ENCODE measurements at regions not wholly inside any gene's neighbourhood (a gene's known extent, or its start where the extent isn't known, plus 50 kb on each side); places are given as distances from the start of the nearest gene placed in this dataset.

DNA sequence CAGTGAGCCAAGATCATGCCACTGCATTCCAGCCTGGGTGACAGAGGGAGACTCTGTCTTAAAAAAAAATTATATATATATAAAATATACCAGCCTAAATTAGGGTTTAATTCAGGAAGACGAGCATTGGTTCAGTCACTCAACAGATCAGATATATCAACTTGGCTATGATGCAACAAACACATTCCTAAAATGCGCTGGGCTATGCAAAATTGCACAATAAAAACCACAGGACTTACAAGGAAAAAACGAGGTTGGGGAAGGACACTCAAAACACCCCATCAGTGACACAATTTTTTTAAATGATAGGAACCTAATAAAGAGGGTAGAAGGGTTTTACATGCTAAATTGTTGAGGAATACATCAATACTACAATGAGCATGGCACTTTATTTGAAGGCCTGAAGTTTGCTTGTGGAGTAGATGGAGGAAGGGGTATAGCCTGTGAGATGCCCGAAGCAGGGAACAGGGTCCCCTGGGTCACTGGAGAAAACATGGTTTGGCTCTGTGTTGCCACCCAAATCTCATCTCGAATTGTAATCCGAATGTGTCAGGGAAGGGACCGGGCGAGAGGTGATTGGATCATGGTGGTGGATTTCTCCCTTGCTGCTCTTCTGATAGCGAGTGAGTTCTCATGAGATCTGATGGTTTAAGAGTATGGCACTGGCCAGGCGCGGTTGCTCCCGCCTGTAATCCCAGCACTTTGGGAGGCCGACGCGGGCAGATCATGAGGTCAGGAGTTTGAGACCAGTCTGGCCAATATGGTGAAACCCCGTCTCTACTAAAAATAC, 71.2 kb downstream of the TNFAIP2 start:
- Histone ChIP-seq H3K36me3 (ENCODE audit: low read depth, missing control alignments) (no peaks in the 10 kb centered on the region), H3K4me3 (no peak overlapping the region), H3K27me3 (no peaks in the 10 kb centered on the region), H3K4me1 (peaks cover 3% of the 10 kb centered on the region), H3K9me3 (no peaks in the 10 kb centered on the region), H3K27ac (no peak overlapping the region)
- DNase-seq: no peak
- 92 to 95% methylated on average over 16 of the region's 16 CpGs for WGBS, 2 donors
- intact Hi-C loops (cut with DNase I; ENCODE audit: low total_unique reads): no loop called here
- TF ChIP-seq, protein P1, sequence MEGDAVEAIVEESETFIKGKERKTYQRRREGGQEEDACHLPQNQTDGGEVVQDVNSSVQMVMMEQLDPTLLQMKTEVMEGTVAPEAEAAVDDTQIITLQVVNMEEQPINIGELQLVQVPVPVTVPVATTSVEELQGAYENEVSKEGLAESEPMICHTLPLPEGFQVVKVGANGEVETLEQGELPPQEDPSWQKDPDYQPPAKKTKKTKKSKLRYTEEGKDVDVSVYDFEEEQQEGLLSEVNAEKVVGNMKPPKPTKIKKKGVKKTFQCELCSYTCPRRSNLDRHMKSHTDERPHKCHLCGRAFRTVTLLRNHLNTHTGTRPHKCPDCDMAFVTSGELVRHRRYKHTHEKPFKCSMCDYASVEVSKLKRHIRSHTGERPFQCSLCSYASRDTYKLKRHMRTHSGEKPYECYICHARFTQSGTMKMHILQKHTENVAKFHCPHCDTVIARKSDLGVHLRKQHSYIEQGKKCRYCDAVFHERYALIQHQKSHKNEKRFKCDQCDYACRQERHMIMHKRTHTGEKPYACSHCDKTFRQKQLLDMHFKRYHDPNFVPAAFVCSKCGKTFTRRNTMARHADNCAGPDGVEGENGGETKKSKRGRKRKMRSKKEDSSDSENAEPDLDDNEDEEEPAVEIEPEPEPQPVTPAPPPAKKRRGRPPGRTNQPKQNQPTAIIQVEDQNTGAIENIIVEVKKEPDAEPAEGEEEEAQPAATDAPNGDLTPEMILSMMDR (IDR thresholded peaks at IDR 0.05): no peak
- no peak for TF ChIP-seq POLR2A (IDR thresholded peaks at IDR 0.05)

DNA sequence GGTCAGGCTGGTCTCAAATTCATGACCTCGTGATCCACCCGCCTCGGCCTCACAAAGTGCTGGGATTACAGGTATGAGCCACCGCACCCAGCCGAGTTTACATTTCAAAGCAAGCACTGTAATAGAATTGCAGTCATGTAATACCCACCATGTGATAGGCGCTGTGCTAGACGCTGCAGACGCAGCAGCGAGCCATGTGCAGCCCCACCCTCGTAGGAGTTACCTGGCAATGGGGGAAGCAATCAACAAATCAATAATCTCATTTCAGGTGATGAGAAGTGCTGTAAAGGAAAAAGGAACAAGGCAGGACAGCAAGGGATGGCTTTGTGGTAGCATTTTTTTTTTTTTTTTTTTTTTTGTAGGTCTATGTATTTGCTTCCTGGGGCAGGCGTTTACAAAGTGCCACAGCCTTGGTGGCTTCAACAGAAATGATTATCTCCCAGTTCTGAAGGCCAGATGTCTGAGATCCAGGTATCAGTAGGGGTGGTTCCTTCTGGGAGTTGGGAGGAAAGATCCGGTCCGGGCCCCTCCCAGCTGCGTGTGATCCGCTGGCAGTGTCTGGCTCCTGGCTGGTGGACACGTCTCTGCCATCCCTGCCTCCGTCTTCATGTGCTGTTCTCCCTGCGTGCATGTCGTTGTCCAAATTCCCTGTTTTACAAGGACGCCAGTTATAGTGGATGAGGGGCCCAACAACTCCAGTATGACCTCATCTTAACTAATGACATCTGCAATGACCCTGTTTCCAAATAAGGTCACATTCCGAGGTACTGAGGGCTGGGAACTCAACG, 72.8 kb downstream of the TNFAIP2 start:
- no peaks in the 10 kb centered on the region for H3K9me3 ChIP-seq
- 92 to 95% methylated on average over 22 of the region's 22 CpGs for WGBS, 2 donors
- no peak overlapping the region for H3K27ac ChIP-seq
- intact Hi-C loops (cut with DNase I; ENCODE audit: low total_unique reads): no loop called here
- DNase-seq: no peak
- H3K27me3 ChIP-seq: no peaks in the 10 kb centered on the region
- TF ChIP-seq POLR2A (IDR thresholded peaks at IDR 0.05): no peak
- TF ChIP-seq, protein P1 (IDR thresholded peaks at IDR 0.05): no peak
- no peaks in the 10 kb centered on the region for H3K36me3 ChIP-seq (ENCODE audit: low read depth, missing control alignments)
- H3K4me3 ChIP-seq: no peak overlapping the region
- H3K4me1 ChIP-seq: peaks cover 3% of the 10 kb centered on the region

DNA sequence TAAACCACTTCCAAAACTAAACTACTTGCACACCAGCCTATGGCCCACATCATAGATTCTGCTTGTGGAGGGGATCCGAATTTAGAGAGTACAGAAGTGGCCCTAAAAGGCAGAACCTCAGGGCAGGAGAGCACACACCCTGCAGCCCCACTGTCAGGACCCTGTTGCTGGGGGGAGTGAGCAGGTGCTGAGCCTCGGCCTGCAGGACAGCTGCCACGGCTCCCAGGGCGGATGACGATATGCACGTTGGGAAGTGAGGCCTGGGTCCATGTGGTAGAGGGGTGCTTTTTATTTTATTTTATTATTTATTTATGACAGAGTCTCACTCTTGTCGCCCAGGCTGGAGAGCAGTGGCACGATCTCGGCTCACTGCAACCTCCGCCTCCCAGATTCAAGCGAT, 73.5 kb downstream of the TNFAIP2 start:
- no peak for DNase-seq
- Histone ChIP-seq H3K36me3 (ENCODE audit: low read depth, missing control alignments) (no peaks in the 10 kb centered on the region), H3K27ac (no peak overlapping the region), H3K4me3 (no peak overlapping the region), H3K27me3 (no peaks in the 10 kb centered on the region), H3K9me3 (no peaks in the 10 kb centered on the region), H3K4me1 (peaks cover 3% of the 10 kb centered on the region)
- 91 to 96% methylated on average over 10 to 11 of the region's 11 CpGs for WGBS, 2 donors
- intact Hi-C loops (cut with DNase I; ENCODE audit: low total_unique reads): no loop called here
- no peak for TF ChIP-seq POLR2A (IDR thresholded peaks at IDR 0.05)
- TF ChIP-seq, protein P1 (IDR thresholded peaks at IDR 0.05): no peak

DNA sequence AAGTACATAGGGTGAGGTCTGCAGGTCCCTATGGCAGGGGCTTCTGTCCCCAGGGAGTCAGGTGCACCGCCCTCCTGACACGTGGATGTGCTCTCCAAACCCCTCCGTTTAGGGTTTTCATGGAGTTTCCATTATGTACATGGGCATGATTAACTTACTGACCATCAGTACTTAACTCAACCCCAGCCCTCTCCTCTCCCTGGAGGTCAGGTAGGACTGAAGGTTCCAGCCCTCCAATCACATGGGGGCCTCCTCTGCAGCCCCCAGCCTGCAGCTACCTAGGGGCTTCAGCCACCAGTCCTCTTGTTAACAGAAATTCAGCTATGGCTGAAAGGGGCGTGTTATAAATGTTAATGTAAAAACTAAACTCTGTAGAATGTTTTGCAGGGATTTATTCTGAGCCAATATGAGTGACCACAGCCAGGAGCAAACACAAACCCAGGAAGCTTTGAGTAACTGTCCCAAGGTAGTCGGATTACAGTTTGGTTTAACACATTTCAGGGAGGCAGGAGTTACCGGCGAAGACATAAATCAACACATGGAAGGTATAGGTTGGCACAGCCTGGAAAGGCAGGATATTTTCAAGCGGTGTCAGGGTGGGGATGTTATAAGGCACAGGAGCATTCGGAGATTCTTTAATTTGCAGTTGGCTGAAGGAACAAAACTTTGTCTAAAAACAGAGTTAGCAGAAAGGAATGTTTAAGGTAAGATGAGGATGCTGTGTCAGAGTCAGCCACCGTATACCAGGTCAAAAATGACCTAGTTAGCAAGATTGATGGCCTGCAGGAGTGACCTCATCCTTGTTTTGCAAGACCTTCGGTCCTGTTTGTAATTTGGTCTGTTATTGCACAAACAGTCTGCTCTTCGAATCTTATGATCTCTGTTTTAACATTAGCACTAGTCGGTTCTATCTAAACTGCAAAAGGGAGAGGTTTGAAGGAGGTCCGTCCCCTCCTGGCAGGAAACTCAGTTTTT, 75.2 kb downstream of the TNFAIP2 start:
- intact Hi-C loops (cut with DNase I; ENCODE audit: low total_unique reads): no loop called here
- Histone ChIP-seq H3K9me3 (no peaks in the 10 kb centered on the region), H3K27ac (peak overlapping the region; percentile 1 to 33), H3K4me1 (peaks cover 3% of the 10 kb centered on the region), H3K27me3 (no peaks in the 10 kb centered on the region), H3K36me3 (ENCODE audit: low read depth, missing control alignments) (no peaks in the 10 kb centered on the region), H3K4me3 (no peak overlapping the region)
- WGBS, 2 donors: 64 to 67% methylated on average over 14 of the region's 14 CpGs
- no peak for TF ChIP-seq POLR2A (IDR thresholded peaks at IDR 0.05)
- TF ChIP-seq, protein P1 (IDR thresholded peaks at IDR 0.05): no peak
- DNase-seq: no peak

All from testis (tissue), 2 donors.